HEK293 (cell line): ENCODE measurements at regions not wholly inside any gene's neighbourhood (a gene's known extent, or its start where the extent isn't known, plus 50 kb on each side); places are given as distances from the start of the nearest gene placed in this dataset.

Experiments used
- CTCF ChIA-PET: fragments of 350-600 bp; formaldehyde crosslinking; extraction: SDS; loops from one replicate; lab custom pipeline; 2021; ENCODE audit warnings: antibody characterized with exemption; lab: Yijun Ruan, JAX
- POLR2A ChIA-PET: fragments of 300-600 bp; formaldehyde crosslinking; extraction: SDS; loops from one replicate; lab custom pipeline; 2020; ENCODE audit warnings: antibody characterized with exemption, inconsistent platforms; lab: Yijun Ruan, JAX
- H3K27ac ChIP-seq: fragments of 200-500 bp; sonication (Bioruptor generic); 2 replicates; pipeline ENCODE4 v1.5.1; 2014; ENCODE audit warnings: low read depth, low read length, control low read depth, inconsistent platforms; ENCODE audit errors: extremely low read depth
- H3K36me3 ChIP-seq, 2 experiments: fragments of 200-500 bp in 1 of 2; sonication (Bioruptor generic) in 1 of 2; 1 replicate in 1 of 2; 2 replicates in 1 of 2; pipeline ENCODE4 v1.5.1; 2014 to 2017; ENCODE audit warnings: inconsistent platforms in 2 of 2, low read length in 2 of 2; ENCODE audit not compliant: control insufficient read depth in 2 of 2, insufficient read depth in 1 of 2
- H3K4me1 ChIP-seq: fragments of 200-500 bp; sonication (Bioruptor generic); 2 replicates; pipeline ENCODE4 v1.5.1; 2014; ENCODE audit warnings: mild to moderate bottlenecking, low read length, inconsistent platforms; ENCODE audit not compliant: control insufficient read depth, insufficient read depth
- H3K4me3 ChIP-seq: 2 replicates; pipeline ENCODE4 v1.5.1; 2011; ENCODE audit warnings: low read depth, mild to moderate bottlenecking, control low read depth, low read length, moderate library complexity
- H3K9me3 ChIP-seq: fragments of 200-500 bp; sonication (Bioruptor generic); 2 replicates; pipeline ENCODE4 v1.5.1; 2014; ENCODE audit warnings: low read depth, low read length, inconsistent platforms; ENCODE audit not compliant: control insufficient read depth, insufficient read depth
- EGR2 ChIP-seq: fragments of 450-650 bp; formaldehyde crosslinking; IDR thresholded peaks from 2 replicates; pipeline ENCODE4 v1.5.1; 2016; ENCODE audit warnings: low read depth, missing biosample characterization, missing genetic modification characterization
- GLIS1 ChIP-seq: fragments of 450-650 bp; formaldehyde crosslinking; IDR thresholded peaks from 2 replicates; pipeline ENCODE4 v1.5.1; 2016; ENCODE audit warnings: missing biosample characterization, missing genetic modification characterization
- HOXC10 ChIP-seq: sonication (generic); formaldehyde crosslinking; IDR thresholded peaks from 2 replicates; pipeline ENCODE4 v1.8.1; 2023; ENCODE audit warnings: mild to moderate bottlenecking, missing genetic modification reagents
- KLF10 ChIP-seq: fragments of 450-650 bp; IDR thresholded peaks from 2 replicates; pipeline ENCODE4 v1.5.1; 2018; ENCODE audit warnings: missing biosample characterization, mild to moderate bottlenecking, missing genetic modification characterization
- KLF7 ChIP-seq: fragments of 450-650 bp; formaldehyde crosslinking; IDR thresholded peaks from 2 replicates; pipeline ENCODE4 v1.5.1; 2016; ENCODE audit warnings: missing biosample characterization, missing genetic modification characterization, borderline replicate concordance
- SALL2 ChIP-seq: fragments of 450-650 bp; formaldehyde crosslinking; IDR thresholded peaks from 2 replicates; pipeline ENCODE4 v1.5.0; 2017; ENCODE audit warnings: missing biosample characterization, mild to moderate bottlenecking, missing genetic modification characterization, borderline replicate concordance
- YY1 ChIP-seq: fragments of 450-650 bp; formaldehyde crosslinking; IDR thresholded peaks from 2 replicates; pipeline ENCODE4 v1.5.1; 2018; ENCODE audit warnings: missing biosample characterization, missing genetic modification characterization
- ZBTB21 ChIP-seq: fragments of 450-650 bp; formaldehyde crosslinking; IDR thresholded peaks from 2 replicates; pipeline ENCODE4 v1.5.1; 2017; ENCODE audit warnings: missing biosample characterization, missing genetic modification characterization
- ZFHX2 ChIP-seq: fragments of 450-650 bp; formaldehyde crosslinking; conservative IDR thresholded peaks from 2 replicates; pipeline ENCODE4 v1.5.1; 2016; ENCODE audit warnings: missing biosample characterization, missing genetic modification characterization
- ZNF138 ChIP-seq: fragments of 450-650 bp; formaldehyde crosslinking; IDR thresholded peaks from 2 replicates; pipeline ENCODE4 v1.5.1; 2016; ENCODE audit warnings: missing biosample characterization, missing genetic modification characterization, borderline replicate concordance
- ZNF148 ChIP-seq: fragments of 450-650 bp; formaldehyde crosslinking; IDR thresholded peaks from 2 replicates; pipeline ENCODE4 v1.5.0; 2017; ENCODE audit warnings: missing biosample characterization, missing genetic modification characterization, borderline replicate concordance
- ZNF19 ChIP-seq: fragments of 450-650 bp; formaldehyde crosslinking; IDR thresholded peaks from 2 replicates; pipeline ENCODE4; 2016; ENCODE audit warnings: missing biosample characterization, missing genetic modification characterization, low read depth
- ZNF214 ChIP-seq: fragments of 450-650 bp; formaldehyde crosslinking; IDR thresholded peaks from 2 replicates; pipeline ENCODE4 v1.5.1; 2017; ENCODE audit warnings: missing biosample characterization, mild to moderate bottlenecking, missing genetic modification characterization, borderline replicate concordance
- ZNF23 ChIP-seq: fragments of 450-650 bp; formaldehyde crosslinking; IDR thresholded peaks from 2 replicates; pipeline ENCODE4 v1.5.1; 2016; ENCODE audit warnings: missing biosample characterization, missing genetic modification characterization, borderline replicate concordance
- ZNF274 ChIP-seq, 2 experiments: fragments of 200-500 bp in 1 of 2; fragments of 450-650 bp in 1 of 2; sonication (Bioruptor generic) in 1 of 2; formaldehyde crosslinking in 1 of 2; IDR thresholded peaks; 2 replicates each; pipeline versions ENCODE4 v1.5.1 to v1.6.1; 2014 to 2016; ENCODE audit warnings: borderline replicate concordance in 1 of 2, inconsistent platforms in 1 of 2, low read length in 1 of 2, missing biosample characterization in 1 of 2, missing genetic modification characterization in 1 of 2
- ZNF354C ChIP-seq: fragments of 450-650 bp; formaldehyde crosslinking; IDR thresholded peaks from 2 replicates; pipeline ENCODE4 v1.5.1; 2016; ENCODE audit warnings: missing biosample characterization, missing genetic modification characterization, low read depth, borderline replicate concordance
- ZNF37A ChIP-seq: fragments of 450-650 bp; IDR thresholded peaks from 2 replicates; pipeline ENCODE4 v1.5.1; 2018; ENCODE audit warnings: missing biosample characterization, missing genetic modification characterization
- ZNF391 ChIP-seq: fragments of 450-650 bp; formaldehyde crosslinking; IDR thresholded peaks from 2 replicates; pipeline ENCODE4 v1.5.1; 2016; ENCODE audit warnings: low read depth, missing biosample characterization, missing genetic modification characterization, borderline replicate concordance
- ZNF449 ChIP-seq: fragments of 450-650 bp; formaldehyde crosslinking; IDR thresholded peaks from 2 replicates; pipeline ENCODE4 v1.5.1; 2017; ENCODE audit warnings: missing biosample characterization, mild to moderate bottlenecking, missing genetic modification characterization, moderate library complexity
- ZNF473 ChIP-seq: fragments of 450-650 bp; formaldehyde crosslinking; IDR thresholded peaks from 2 replicates; pipeline ENCODE4 v1.5.1; 2017; ENCODE audit warnings: missing biosample characterization, missing genetic modification characterization
- ZNF558 ChIP-seq: fragments of 450-650 bp; formaldehyde crosslinking; IDR thresholded peaks from 2 replicates; pipeline ENCODE4 v1.5.1; 2016; ENCODE audit warnings: missing biosample characterization, missing genetic modification characterization
- ZNF610 ChIP-seq: fragments of 450-650 bp; formaldehyde crosslinking; IDR thresholded peaks from 2 replicates; pipeline ENCODE4 v1.5.1; 2016; ENCODE audit warnings: missing biosample characterization, missing genetic modification characterization, borderline replicate concordance
- ZNF629 ChIP-seq: fragments of 450-650 bp; formaldehyde crosslinking; IDR thresholded peaks from 2 replicates; pipeline ENCODE4 v1.5.1; 2017; ENCODE audit warnings: missing biosample characterization, missing genetic modification characterization
- ZNF645 ChIP-seq: fragments of 450-650 bp; formaldehyde crosslinking; IDR thresholded peaks from 2 replicates; pipeline ENCODE4; 2016; ENCODE audit warnings: missing biosample characterization, missing genetic modification characterization
- ZNF777 ChIP-seq: fragments of 450-650 bp; formaldehyde crosslinking; IDR thresholded peaks from 2 replicates; pipeline ENCODE4 v1.5.1; 2017; ENCODE audit warnings: missing biosample characterization, missing genetic modification characterization, borderline replicate concordance

- H3K36me3 ChIP-seq, result no peaks in the 10 kb centered on the region
- ChIA-PET POLR2A (no interaction called here), CTCF (no interaction called here)
- H3K9me3 ChIP-seq, result no peaks in the 10 kb centered on the region
- no peak overlapping the region for H3K4me3 ChIP-seq
- TF ChIP-seq ZNF473 (tag by site-specific recombination) (no peak), ZNF138 (tag by site-specific recombination) (no peak), ZNF610 (tag by site-specific recombination) (no peak), KLF10 (tag by site-specific recombination) (no peak), GLIS1 (no peak), ZNF449 (tag by site-specific recombination) (no peak)
- no peak overlapping the region for H3K27ac ChIP-seq
- H3K4me1 ChIP-seq, result no peaks in the 10 kb centered on the region
These were observed 2840.3 kb upstream of the PCDH20 start for GRCh38 chr13:64255988-64256387.

- no peak for TF ChIP-seq KLF7 (tag by site-specific recombination)
- TF ChIP-seq, all 188 proteins: peak for 0
- Histone ChIP-seq H3K4me3 (no peak overlapping the region), H3K4me1 (no peaks in the 10 kb centered on the region), H3K36me3 (no peaks in the 10 kb centered on the region), H3K9me3 (no peaks in the 10 kb centered on the region), H3K27ac (no peak overlapping the region)
- ChIA-PET CTCF (no interaction called here), POLR2A (no interaction called here)
These were observed 2832.9 kb upstream of the PCDH20 start for GRCh38 chr13:64248371-64249065.

GRCh38 chr13:64239372-64239771, 2823.7 kb upstream of the PCDH20 start:
- no peaks in the 10 kb centered on the region for H3K4me1 ChIP-seq
- no peak overlapping the region for H3K27ac ChIP-seq
- no peak overlapping the region for H3K4me3 ChIP-seq
- POLR2A ChIA-PET, result no interaction called here
- CTCF ChIA-PET, result no interaction called here
- no peaks in the 10 kb centered on the region for H3K9me3 ChIP-seq
- H3K36me3 ChIP-seq, result no peaks in the 10 kb centered on the region
- TF ChIP-seq ZNF214 (no peak), ZNF777 (tag by site-specific recombination) (no peak), HOXC10 (CRISPR knock-in tag) (no peak), EGR2 (tag by site-specific recombination) (no peak), ZNF391 (no peak), ZNF37A (tag by site-specific recombination) (no peak), ZNF645 (tag by site-specific recombination) (no peak), YY1 (tag by site-specific recombination) (no peak), ZNF23 (tag by site-specific recombination) (no peak), ZNF558 (tag by site-specific recombination) (no peak), ZNF274 (IDR thresholded peaks at IDR 0.05; ENCODE audit: low read length) (no peak), ZNF274 (tag by site-specific recombination; IDR thresholded peaks at IDR 0.05; ENCODE audit: borderline replicate concordance) (no peak), ZNF354C (tag by site-specific recombination) (no peak), ZBTB21 (no peak), SALL2 (tag by site-specific recombination) (no peak), ZNF148 (tag by site-specific recombination) (no peak), ZFHX2 (tag by site-specific recombination) (no peak), ZNF629 (tag by site-specific recombination) (no peak), ZNF19 (tag by site-specific recombination) (no peak), KLF7 (tag by site-specific recombination) (no peak)
